Transverse colon (tissue), 3 donors: ENCODE measurements at regions not wholly inside any gene's neighbourhood (a gene's known extent, or its start where the extent isn't known, plus 50 kb on each side); places are given as distances from the start of the nearest gene placed in this dataset.
"Not testable (repeated sequence)": the region's sequence is repeated elsewhere in the genome, so short reads cannot be mapped to it uniquely, and the experiment has no call there.

Experiments
- CTCF ChIP-seq, 5 experiments: fragments of 200-600 bp in 3 of 5; fragments of 450-650 bp in 2 of 5; sonication (generic) in 3 of 5; IDR thresholded peaks; 1 replicate in 2 of 5; 2 replicates in 3 of 5; pipeline ENCODE4 v1.5.1; 2016 to 2017; ENCODE audit warnings: antibody characterized with exemption in 5 of 5, inconsistent platforms in 3 of 5, mild to moderate bottlenecking in 2 of 5, moderate library complexity in 1 of 5
- EP300 ChIP-seq: sonication (generic); formaldehyde crosslinking; IDR thresholded peaks from one replicate; pipeline ENCODE4 v1.6.1; 2017; ENCODE audit warnings: antibody characterized with exemption, low read depth

GRCh38 chr21:5114893-5115645 is 5406.3 kb upstream of the TPTE start:
- not testable (repeated sequence) for TF ChIP-seq EP300; CTCF (IDR thresholded peaks at IDR 0.05)
